ENCODE measurements at regions not wholly inside any gene's neighbourhood (a gene's known extent, or its start where the extent isn't known, plus 50 kb on each side); places are given as distances from the start of the nearest gene placed in this dataset.
"Not testable (repeated sequence)": the region's sequence is repeated elsewhere in the genome, so short reads cannot be mapped to it uniquely, and the experiment has no call there.

DNA sequence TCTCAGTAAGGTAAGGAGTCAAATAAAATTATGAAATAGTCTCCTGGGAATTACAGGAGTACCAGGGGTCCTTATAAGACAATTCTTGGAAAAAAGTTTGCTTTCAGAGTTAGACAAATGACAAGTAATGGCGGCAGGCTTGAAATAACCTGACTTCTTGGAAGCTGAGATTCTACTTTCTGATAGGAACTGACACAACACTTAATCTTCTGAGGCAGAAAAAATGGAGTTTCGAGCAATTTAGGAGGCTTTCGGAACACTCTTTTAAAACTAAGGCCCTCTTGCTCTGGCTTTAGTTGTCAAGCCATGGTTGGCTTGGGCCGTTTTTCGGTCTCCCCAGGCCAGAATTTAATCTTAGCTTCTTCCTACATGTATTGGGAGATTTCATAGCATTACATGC, 260.0 kb downstream of the GATA3 start:
- DNase-seq: no peak

GRCh38 chr10:8315619-8316021, 261.1 kb downstream of the GATA3 start:
- no peak for DNase-seq

DNA sequence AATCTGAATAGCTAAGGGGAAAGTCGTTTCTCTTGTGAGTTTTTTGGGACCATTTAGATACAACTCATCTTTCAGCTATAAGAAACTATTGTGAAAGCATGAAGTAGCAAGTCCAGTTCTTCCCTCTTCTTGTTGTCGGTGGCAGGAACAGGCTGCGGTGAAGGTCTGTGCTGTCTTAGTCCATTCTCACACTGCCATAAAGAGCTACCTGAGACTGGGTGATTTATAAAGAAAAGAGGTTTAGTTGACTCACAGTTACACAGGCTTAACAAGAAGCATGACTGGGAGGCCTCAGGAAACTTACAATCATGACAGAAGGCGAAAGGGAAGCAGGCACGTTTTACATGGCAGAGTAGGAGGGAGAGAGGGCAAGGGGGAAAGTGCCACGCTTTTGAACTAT, 261.8 kb downstream of the GATA3 start:
- DNase-seq: no peak

DNA sequence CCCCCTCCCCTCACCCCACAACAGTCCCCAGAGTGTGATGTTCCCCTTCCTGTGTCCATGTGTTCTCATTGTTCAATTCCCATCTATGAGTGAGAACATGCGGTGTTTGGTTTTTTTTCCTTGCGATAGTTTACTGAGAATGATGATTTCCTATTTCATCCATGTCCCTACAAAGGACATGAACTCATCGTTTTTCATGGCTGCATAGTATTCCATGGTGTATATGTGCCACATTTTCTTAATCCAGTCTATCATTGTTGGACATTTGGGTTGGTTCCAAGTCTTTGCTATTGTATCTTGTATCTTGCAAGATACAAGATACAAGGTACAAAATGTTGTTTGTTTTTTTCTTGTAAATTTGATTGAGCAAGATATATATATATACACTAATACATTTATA, 263.9 kb downstream of the GATA3 start:
- DNase-seq: not testable (repeated sequence)

DNA sequence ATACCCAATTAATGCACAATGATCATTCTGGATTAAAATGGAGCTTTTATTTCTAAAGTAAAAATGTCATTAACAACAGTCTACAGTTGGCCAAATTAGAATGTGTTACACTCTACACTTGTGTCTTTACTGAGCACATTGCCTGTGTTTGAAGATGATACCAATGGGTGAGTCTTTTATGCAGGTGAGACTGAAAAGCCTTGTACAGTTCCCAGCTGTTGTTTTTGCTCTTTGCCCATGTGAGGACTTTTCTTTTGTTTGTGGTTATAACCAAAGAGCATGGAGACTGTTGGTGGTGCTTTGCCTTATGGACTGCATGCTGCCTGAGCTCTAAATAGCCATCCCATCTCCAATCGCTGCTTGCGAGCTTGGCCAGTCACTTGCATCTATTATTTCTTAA, 264.5 kb downstream of the GATA3 start:
- DNase-seq: no peak

- DNase-seq: no peak
These were observed 265.2 kb downstream of the GATA3 start for GRCh38 chr10:8319704-8320103.

- no peak for DNase-seq
These were observed 267.5 kb downstream of the GATA3 start for GRCh38 chr10:8321990-8322389.

GRCh38 chr10:8323428-8324054, 269.1 kb downstream of the GATA3 start:
- DNase-seq: no peak

DNA sequence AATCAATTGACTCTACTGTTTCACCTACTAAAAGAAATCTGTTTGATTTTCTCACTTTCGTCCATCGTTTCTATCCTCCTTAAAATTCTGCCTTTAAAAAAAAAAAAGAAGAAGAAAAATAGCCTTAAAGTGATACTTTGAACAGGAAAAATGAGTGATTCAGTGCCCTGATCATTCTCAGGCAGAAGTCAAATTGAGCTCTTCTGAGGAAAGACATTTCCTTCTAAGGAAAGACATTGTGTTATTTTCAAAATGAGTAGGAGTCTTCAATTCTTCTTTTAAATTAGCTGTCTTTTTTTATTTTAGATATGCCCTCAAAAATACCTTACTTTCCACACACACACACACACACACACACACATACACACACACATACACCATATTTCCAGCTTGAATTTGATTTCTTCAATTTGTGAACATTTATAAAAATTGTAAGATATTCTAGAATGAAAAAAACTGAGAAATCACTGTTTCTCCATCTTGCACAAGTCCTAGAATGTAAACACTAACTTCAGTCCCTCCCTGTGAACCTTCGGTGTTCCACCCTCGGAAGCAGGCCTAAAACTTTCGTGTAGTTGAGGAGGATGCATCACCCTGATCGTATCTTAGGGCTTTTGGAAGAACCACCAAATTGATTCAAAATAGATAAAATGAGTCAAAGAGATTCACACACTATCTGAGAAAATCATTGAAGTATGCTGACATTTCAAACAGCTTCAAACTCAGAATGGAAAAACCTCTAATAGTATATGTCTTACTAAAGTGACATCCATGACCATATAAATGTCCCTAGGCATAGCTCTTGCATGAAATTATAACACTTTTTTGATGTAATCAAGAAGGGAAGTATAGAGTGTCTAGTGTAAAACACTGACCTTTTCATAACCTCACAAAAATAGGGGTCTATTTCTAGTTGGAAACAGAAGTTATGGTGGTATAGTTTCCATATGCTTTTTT, 270.8 kb downstream of the GATA3 start:
- no peak for DNase-seq

DNA sequence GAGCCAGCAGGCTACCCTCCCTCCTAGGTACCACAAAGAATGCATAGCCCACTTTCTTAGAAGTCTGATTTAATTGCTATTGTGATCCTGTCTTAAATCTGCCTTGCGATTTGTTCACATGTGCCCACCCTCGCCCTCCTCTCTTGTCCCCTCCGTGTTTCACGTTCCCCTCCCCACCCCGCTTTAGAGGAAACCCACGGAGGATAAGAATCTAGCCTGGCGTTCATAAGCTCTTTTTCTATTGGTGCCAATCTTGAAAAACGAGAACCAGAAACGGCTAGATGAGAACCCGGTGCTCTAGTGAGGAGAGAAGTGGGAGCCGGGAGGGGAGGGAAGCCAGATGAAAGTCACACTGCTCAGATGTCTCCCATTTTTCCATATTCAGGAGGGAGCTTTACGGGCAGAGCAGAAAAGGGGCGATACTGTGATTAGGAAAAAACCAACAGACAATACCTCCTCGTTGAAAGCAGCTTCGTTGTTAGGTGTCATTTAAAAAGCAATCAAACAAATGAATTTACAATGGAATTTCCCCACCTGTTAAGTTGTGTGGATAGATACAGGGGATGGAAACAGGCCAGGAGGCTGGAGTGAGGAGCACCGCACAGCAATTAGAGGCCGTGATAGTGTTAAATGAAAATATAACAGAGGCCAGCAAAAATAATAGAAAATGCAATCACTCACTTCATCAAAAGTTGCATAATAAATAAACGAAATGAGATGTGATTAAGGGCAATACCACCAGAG, 272.1 kb downstream of the GATA3 start:
- no peak for DNase-seq

DNA sequence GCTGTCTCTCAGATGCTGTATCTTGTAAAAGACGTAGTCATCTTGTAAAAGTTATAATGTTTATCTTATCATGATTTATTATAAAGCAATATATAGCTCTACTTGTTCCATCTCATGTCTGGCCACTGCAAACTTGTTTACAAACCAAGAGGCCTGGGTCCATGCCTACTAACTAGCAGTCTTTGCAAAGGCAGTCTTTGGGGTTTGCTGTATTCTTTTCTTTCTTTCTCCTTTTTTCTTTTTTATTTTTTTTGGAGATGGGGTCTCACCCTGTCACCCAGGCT, 272.6 kb downstream of the GATA3 start:
- DNase-seq: no peak

GRCh38 chr10:8331387-8331786, 276.9 kb downstream of the GATA3 start:
- peak; percentile 21 to 39 for DNase-seq

DNA sequence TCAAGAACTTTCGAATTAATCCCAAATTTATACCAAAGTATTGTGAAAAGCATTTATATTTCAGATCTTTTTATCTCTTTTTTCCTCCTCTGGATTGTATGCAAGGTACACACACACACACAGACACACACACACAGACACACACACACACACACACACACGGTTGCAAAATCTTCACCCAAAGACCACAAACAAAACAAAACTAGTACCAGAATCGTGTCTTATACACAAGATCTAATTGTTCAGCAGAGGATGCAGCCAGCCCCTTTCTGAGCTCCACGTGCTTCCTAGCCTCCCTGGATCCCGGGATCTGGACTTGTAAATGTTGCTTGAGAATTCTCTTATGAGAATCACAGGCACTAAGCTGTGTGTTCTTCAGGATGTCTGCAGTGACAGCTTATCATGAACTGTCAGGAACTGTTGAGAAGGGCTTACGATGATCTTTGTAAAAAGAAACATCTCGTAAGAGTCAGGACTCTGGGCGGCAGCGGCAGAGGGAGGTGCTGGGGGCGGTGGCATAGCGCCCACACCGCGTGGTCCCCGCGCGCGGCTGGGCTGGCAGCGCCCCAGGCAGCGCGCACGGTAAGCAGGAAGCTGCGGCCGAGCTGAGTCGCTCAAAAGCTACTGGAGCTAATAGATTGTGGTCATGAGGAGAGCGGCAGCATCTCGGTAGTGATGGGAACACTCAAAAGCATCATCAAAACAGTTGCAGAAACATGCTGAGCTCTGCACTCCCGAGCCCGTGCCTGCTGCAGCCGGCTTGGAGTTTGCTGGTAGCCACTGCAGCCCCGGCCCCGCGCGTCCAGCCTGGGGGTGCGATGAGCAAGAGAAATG, 277.6 kb downstream of the GATA3 start:
- DNase-seq: peak; percentile 79 to 82

DNA sequence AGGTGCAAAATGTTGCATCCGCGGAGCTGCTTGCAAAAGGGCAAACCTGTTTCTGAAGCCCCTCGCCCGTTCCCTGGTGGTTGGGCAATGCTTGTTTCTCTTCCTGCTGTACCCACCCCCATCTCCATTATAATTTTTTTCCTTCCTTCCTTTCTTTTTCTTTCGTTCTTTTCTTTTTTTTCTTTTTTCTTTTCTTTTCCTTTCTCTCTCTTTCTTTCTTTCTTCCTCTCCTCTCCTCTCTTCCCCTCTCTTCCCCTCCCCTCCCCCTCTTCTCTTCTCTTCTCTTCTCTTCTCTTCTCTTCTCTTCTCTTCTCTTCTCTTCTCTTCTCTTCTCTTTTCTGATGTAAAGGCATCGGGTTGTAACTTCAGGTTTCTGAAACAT, 278.2 kb downstream of the GATA3 start:
- no peak for DNase-seq

- no peak for DNase-seq
These were observed 280.1 kb downstream of the GATA3 start for GRCh38 chr10:8334631-8335030.

DNA sequence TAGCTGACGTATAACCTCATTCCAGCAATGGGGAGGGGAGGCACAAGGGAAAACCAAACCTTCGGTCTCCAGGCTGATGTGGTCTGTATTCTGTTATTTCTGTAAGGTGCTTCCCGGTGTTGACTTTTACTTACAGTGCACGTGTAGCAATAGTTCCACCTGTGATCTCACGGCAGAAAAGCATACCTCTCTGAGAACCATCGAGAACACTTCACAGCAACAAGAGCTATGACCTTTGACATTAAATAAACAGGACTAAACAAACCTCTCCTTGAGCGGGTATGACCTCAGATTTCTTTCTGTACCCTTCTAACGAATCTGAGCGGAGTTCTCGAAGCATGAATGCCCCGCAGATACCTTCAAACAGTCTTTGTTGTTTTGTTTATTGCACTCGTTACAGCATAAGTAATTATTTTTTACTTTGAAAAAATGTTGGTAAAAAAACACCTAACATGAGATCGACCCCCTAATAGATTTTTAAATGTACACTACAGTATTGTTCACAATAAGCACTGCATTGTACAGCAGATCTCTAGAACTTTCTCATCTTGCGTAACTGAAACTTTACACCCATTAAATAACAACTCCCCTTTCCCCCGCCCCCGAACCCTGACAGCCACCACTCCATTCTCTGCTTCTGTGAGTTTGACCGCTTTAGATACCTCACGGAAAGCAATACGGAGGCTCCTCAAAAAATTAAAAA, 282.3 kb downstream of the GATA3 start:
- no peak for DNase-seq

DNA sequence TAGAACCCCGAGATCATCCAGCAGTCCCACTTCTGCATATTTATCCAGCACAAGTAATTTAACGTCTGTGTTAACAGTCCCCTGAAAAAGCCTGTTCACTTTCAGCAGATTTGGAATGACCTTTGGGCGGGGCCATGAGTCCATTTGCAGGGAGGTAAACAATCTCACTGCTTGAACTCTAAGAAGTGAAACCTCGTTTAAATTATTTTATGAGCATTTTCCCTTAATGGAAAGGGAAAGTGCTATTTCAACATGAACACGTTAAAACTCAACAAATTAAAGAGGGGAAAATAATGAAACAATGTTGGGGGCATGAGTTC, 282.8 kb downstream of the GATA3 start:
- no peak for DNase-seq

- DNase-seq: no peak
These were observed 283.8 kb downstream of the GATA3 start for GRCh38 chr10:8338177-8338766.

DNA sequence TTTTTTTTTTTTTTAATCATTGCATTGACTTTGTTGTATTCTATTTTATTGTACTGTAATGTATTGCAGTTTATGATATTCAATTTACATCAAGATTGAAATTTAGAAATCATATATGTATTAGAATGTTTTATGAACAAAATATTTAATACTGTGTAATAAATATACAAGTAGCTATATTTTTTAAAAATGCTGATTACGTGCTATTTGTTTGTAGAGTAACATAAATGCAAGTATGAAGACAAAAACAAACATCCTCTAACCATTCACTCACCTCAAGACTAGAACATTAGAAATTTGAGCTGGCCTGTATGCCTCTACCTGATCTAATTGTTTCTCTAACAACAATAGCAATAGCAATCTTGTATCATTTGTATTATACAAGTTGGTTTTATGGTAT, 290.3 kb downstream of the GATA3 start:
- no peak for DNase-seq

DNA sequence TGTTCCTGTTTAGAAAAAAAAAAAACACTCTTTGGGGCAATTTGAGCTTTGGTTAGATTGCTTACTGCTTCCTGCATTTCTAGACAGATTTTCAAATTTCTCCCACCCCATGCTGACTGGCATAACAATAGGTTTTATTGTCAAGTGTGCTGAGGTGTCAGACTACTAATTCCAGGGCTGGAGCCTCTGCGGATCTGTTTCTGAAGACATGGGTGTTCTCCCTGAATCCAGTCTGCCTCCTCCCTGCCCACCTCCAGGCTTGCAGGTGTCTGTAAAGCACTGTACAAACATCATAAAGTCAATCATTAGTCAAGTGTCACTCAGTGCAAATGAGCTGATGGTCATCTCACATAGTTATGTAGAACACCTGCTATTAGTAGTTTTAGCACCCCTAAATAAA, 292.4 kb downstream of the GATA3 start:
- no peak for DNase-seq

GRCh38 chr10:8347614-8348013, 293.1 kb downstream of the GATA3 start:
- DNase-seq: not testable (repeated sequence)

DNA sequence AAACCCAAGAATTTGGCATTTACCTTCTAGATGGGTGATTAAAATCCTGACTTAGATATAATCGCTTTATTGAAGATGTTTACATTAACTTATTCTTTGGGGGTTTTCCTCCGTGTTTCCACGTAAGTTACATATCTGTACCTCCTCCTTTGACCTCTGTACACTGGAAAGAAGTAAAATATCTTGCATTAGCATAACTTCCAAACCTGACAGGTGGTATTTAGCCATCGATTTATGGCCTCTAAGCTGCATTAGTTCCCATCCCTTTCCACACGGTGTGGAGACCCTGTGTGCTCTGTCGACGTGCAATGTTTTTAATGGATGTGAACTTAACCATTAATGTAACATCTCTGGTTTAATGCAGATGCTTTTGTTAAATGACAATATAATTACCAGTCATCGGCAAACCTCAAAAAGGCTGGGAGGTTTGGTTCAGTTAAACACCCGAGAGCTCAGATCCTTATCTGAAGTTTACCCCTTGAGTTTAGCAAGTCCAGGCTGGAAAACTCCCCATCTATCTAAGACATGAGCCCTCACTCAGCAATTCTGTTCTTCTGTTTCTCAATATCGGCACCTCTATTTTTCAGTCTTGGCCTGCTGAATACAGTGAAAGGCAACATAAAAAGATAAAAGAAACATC, 295.2 kb downstream of the GATA3 start:
- DNase-seq: no peak

Data from activated CD4-positive, alpha-beta T cell treated with anti-CD3 and anti-CD28 coated beads for 4 hours (primary cell).